ENCODE measurements at regions not wholly inside any gene's neighbourhood (a gene's known extent, or its start where the extent isn't known, plus 50 kb on each side); places are given as distances from the start of the nearest gene placed in this dataset.

GRCh38 chr16:11448796-11449416, 103.6 kb downstream of the RMI2 start:
- no peak for TF ChIP-seq TAF1 (IDR thresholded peaks at IDR 0.05; ENCODE audit: borderline replicate concordance, insufficient read depth, low read length)
- TF ChIP-seq REST (IDR thresholded peaks at IDR 0.05; ENCODE audit: insufficient read depth in 1 of 2, low read depth in 2 of 2, low read length in 2 of 2), result no peak

All from PFSK-1 (cell line).